ENCODE measurements at regions not wholly inside any gene's neighbourhood (a gene's known extent, or its start where the extent isn't known, plus 50 kb on each side); places are given as distances from the start of the nearest gene placed in this dataset.

GRCh38 chr6:50974319-50974718, 155.6 kb downstream of the TFAP2B start:
- no peak overlapping the region for H3K56ac ChIP-seq (ENCODE audit: low read length)
- no peak overlapping the region for H4K5ac ChIP-seq (ENCODE audit: low read length)
- no peak overlapping the region for H2BK120ac ChIP-seq (ENCODE audit: low read depth, low read length)
- no peak overlapping the region for H3K27ac ChIP-seq (ENCODE audit: low read depth, low read length)
- DNase-seq, result peak; percentile 36
- H4K8ac ChIP-seq (ENCODE audit: low read depth, low read length), result no peak overlapping the region
- H3K18ac ChIP-seq (ENCODE audit: low read length), result no peak overlapping the region
- peaks cover 3% of the 10 kb centered on the region for H3K4me1 ChIP-seq (ENCODE audit: control insufficient read depth, low read depth, low read length)
- H3K23ac ChIP-seq (ENCODE audit: low read length), result no peak overlapping the region
- no peak overlapping the region for H2BK5ac ChIP-seq (ENCODE audit: low read length)
- no peaks in the 10 kb centered on the region for H3K36me3 ChIP-seq (ENCODE audit: control insufficient read depth, insufficient read depth, low read length)
- no peak overlapping the region for H3K9ac ChIP-seq (ENCODE audit: low read length)
- no peak overlapping the region for H3K4me3 ChIP-seq (ENCODE audit: low read length)
- peaks cover 2% of the 10 kb centered on the region for H3K27me3 ChIP-seq (ENCODE audit: insufficient read depth, low read length, poor library complexity)
- H3K79me2 ChIP-seq (ENCODE audit: control insufficient read depth, insufficient read depth, low read length), result no peaks in the 10 kb centered on the region
- H3K4me2 ChIP-seq (ENCODE audit: low read length), result no peak overlapping the region
- no peak overlapping the region for H2BK15ac ChIP-seq (replicated peaks; ENCODE audit: low read depth)
- no CpG with 5 or more reads among the region's 3 CpGs for WGBS (ENCODE audit: extremely low coverage, insufficient coverage, low lambda C conversion rate)
- no peak overlapping the region for H3K4ac ChIP-seq (ENCODE audit: low read depth, low read length)
- H3K79me1 ChIP-seq (ENCODE audit: low read length), result no peaks in the 10 kb centered on the region
- H2AK5ac ChIP-seq (ENCODE audit: low read length), result no peak overlapping the region

DNA sequence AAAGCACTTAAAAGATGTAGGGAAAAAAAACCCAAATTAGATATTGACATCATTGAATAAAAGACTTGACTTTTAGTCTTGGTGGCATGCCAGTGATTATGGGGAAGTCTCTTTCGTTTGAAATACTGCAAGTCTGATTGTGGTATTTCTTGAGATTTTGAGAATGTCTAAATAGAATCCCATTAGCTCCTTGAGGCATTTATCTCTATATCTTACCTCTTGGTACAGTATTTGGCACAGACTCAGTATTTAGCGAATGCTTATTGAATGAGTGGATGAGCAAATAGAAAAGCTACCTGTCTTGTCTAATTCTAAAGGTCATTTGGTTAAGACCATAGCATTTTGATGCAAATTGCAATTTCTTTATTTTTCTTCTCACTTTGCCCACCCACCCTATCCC, 156.5 kb downstream of the TFAP2B start:
- peaks cover 2% of the 10 kb centered on the region for H3K27me3 ChIP-seq (ENCODE audit: insufficient read depth, low read length, poor library complexity)
- no peak overlapping the region for H3K9ac ChIP-seq (ENCODE audit: low read length)
- H3K56ac ChIP-seq (ENCODE audit: low read length), result no peak overlapping the region
- no peak overlapping the region for H3K4me2 ChIP-seq (ENCODE audit: low read length)
- H3K18ac ChIP-seq (ENCODE audit: low read length), result no peak overlapping the region
- no peak overlapping the region for H3K23ac ChIP-seq (ENCODE audit: low read length)
- H3K4me1 ChIP-seq (ENCODE audit: control insufficient read depth, low read depth, low read length), result peaks cover 3% of the 10 kb centered on the region
- no peak for DNase-seq
- H2BK15ac ChIP-seq (replicated peaks; ENCODE audit: low read depth), result no peak overlapping the region
- H3K79me2 ChIP-seq (ENCODE audit: control insufficient read depth, insufficient read depth, low read length), result no peaks in the 10 kb centered on the region
- no peak overlapping the region for H3K27ac ChIP-seq (ENCODE audit: low read depth, low read length)
- H3K36me3 ChIP-seq (ENCODE audit: control insufficient read depth, insufficient read depth, low read length), result no peaks in the 10 kb centered on the region
- no peaks in the 10 kb centered on the region for H3K79me1 ChIP-seq (ENCODE audit: low read length)
- no peak overlapping the region for H2AK5ac ChIP-seq (ENCODE audit: low read length)
- no peak overlapping the region for H2BK120ac ChIP-seq (ENCODE audit: low read depth, low read length)
- H4K8ac ChIP-seq (ENCODE audit: low read depth, low read length), result no peak overlapping the region
- no CpG with 5 or more reads among the region's 2 CpGs for WGBS (ENCODE audit: extremely low coverage, insufficient coverage, low lambda C conversion rate)
- H3K4ac ChIP-seq (ENCODE audit: low read depth, low read length), result no peak overlapping the region
- H3K4me3 ChIP-seq (ENCODE audit: low read length), result no peak overlapping the region
- H2BK5ac ChIP-seq (ENCODE audit: low read length), result no peak overlapping the region
- H4K5ac ChIP-seq (ENCODE audit: low read length), result no peak overlapping the region

DNA sequence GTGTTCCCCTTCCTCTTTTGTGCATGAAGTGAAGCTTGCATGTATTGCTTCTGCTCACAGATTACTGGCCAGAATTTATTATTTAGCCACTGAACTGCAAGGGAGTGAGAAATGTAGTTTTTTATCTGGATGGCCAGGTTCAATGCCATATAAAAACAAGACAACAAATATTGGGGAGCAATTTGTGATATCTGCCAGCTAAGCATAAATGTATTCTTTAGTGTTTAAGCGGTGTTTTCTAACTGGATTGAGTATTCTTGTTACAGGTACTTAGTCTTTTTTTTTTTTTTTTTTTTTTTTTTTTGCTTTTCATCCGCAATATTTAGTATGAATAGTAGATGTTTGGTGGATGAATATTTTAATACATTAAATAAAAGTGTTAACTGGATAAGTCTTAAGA, 158.2 kb downstream of the TFAP2B start:
- DNase-seq, result no peak
- Histone ChIP-seq H2BK15ac (replicated peaks; ENCODE audit: low read depth) (no peak overlapping the region), H3K27ac (ENCODE audit: low read depth, low read length) (no peak overlapping the region), H3K23ac (ENCODE audit: low read length) (no peak overlapping the region), H3K9ac (ENCODE audit: low read length) (no peak overlapping the region), H3K4ac (ENCODE audit: low read depth, low read length) (no peak overlapping the region), H3K4me2 (ENCODE audit: low read length) (no peak overlapping the region), H4K5ac (ENCODE audit: low read length) (no peak overlapping the region), H2AK5ac (ENCODE audit: low read length) (no peak overlapping the region), H3K56ac (ENCODE audit: low read length) (no peak overlapping the region), H4K8ac (ENCODE audit: low read depth, low read length) (no peak overlapping the region), H3K4me3 (ENCODE audit: low read length) (no peak overlapping the region), H3K36me3 (ENCODE audit: control insufficient read depth, insufficient read depth, low read length) (no peaks in the 10 kb centered on the region), H3K79me2 (ENCODE audit: control insufficient read depth, insufficient read depth, low read length) (no peaks in the 10 kb centered on the region), H3K4me1 (ENCODE audit: control insufficient read depth, low read depth, low read length) (peaks cover 3% of the 10 kb centered on the region), H3K27me3 (ENCODE audit: insufficient read depth, low read length, poor library complexity) (peaks cover 2% of the 10 kb centered on the region), H2BK120ac (ENCODE audit: low read depth, low read length) (no peak overlapping the region), H2BK5ac (ENCODE audit: low read length) (no peak overlapping the region), H3K18ac (ENCODE audit: low read length) (no peak overlapping the region), H3K79me1 (ENCODE audit: low read length) (no peaks in the 10 kb centered on the region)
- no CpG with 5 or more reads among the region's 2 CpGs for WGBS (ENCODE audit: extremely low coverage, insufficient coverage, low lambda C conversion rate)

GRCh38 chr6:50977796-50978195, 159.1 kb downstream of the TFAP2B start:
- no peak overlapping the region for H3K27ac ChIP-seq (ENCODE audit: low read depth, low read length)
- H4K5ac ChIP-seq (ENCODE audit: low read length), result no peak overlapping the region
- H3K4ac ChIP-seq (ENCODE audit: low read depth, low read length), result no peak overlapping the region
- no peak overlapping the region for H3K18ac ChIP-seq (ENCODE audit: low read length)
- H3K4me2 ChIP-seq (ENCODE audit: low read length), result no peak overlapping the region
- H3K4me3 ChIP-seq (ENCODE audit: low read length), result no peak overlapping the region
- H3K56ac ChIP-seq (ENCODE audit: low read length), result no peak overlapping the region
- no peak overlapping the region for H2BK5ac ChIP-seq (ENCODE audit: low read length)
- WGBS (ENCODE audit: extremely low coverage, insufficient coverage, low lambda C conversion rate), result no CpG with 5 or more reads among the region's 1 CpG
- H3K79me1 ChIP-seq (ENCODE audit: low read length), result no peaks in the 10 kb centered on the region
- no peak overlapping the region for H2BK120ac ChIP-seq (ENCODE audit: low read depth, low read length)
- peaks cover 2% of the 10 kb centered on the region for H3K27me3 ChIP-seq (ENCODE audit: insufficient read depth, low read length, poor library complexity)
- DNase-seq, result no peak
- H4K8ac ChIP-seq (ENCODE audit: low read depth, low read length), result no peak overlapping the region
- H3K4me1 ChIP-seq (ENCODE audit: control insufficient read depth, low read depth, low read length), result peaks cover 3% of the 10 kb centered on the region
- H3K79me2 ChIP-seq (ENCODE audit: control insufficient read depth, insufficient read depth, low read length), result no peaks in the 10 kb centered on the region
- H2AK5ac ChIP-seq (ENCODE audit: low read length), result no peak overlapping the region
- H3K23ac ChIP-seq (ENCODE audit: low read length), result no peak overlapping the region
- no peak overlapping the region for H3K9ac ChIP-seq (ENCODE audit: low read length)
- H3K36me3 ChIP-seq (ENCODE audit: control insufficient read depth, insufficient read depth, low read length), result no peaks in the 10 kb centered on the region
- H2BK15ac ChIP-seq (replicated peaks; ENCODE audit: low read depth), result no peak overlapping the region

DNA sequence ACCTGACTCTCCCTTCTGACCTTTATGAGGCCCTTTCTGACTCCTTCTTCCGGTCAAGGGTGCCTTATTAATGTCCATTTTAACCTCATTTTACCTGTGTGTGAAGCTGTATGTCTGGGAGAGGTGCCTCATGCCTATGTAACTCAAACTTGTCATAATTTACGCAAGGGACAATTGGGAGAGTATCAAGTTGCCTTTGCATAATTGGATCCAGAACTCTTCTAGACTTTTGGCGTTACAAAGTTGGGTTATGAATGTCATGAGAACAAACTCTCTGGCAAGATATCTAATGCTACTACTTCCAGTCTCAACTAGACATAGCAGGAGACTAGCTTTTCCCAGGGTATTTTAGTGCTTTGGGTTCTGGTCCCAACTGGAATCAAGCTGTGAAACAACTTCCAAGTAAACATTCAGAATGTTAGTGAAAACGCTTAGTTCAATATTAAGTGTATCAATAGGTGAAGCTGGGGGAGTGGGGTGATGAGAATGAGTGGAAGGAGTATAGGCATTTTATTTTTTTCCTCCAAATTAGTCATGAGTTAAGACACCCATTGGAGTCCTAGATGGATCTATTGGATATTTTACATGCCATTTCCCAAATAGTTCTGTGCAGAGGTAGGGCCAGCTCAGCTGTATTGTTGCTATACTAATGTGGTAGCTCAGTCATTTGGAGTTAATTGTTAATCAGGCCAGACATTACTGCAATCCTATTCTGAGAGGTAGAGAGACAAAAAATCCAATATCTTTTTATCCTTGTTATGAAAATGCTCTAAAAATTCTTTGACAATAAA, 159.9 kb downstream of the TFAP2B start:
- H3K56ac ChIP-seq (ENCODE audit: low read length), result no peak overlapping the region
- H2BK120ac ChIP-seq (ENCODE audit: low read depth, low read length), result no peak overlapping the region
- H3K23ac ChIP-seq (ENCODE audit: low read length), result no peak overlapping the region
- H3K4me2 ChIP-seq (ENCODE audit: low read length), result no peak overlapping the region
- no peak overlapping the region for H2BK5ac ChIP-seq (ENCODE audit: low read length)
- no peak overlapping the region for H3K9ac ChIP-seq (ENCODE audit: low read length)
- H3K18ac ChIP-seq (ENCODE audit: low read length), result no peak overlapping the region
- no peaks in the 10 kb centered on the region for H3K79me1 ChIP-seq (ENCODE audit: low read length)
- H3K4me1 ChIP-seq (ENCODE audit: control insufficient read depth, low read depth, low read length), result peaks cover 3% of the 10 kb centered on the region
- H3K36me3 ChIP-seq (ENCODE audit: control insufficient read depth, insufficient read depth, low read length), result no peaks in the 10 kb centered on the region
- H3K4me3 ChIP-seq (ENCODE audit: low read length), result no peak overlapping the region
- H4K5ac ChIP-seq (ENCODE audit: low read length), result no peak overlapping the region
- H3K4ac ChIP-seq (ENCODE audit: low read depth, low read length), result no peak overlapping the region
- no peak overlapping the region for H3K27ac ChIP-seq (ENCODE audit: low read depth, low read length)
- no peak overlapping the region for H4K8ac ChIP-seq (ENCODE audit: low read depth, low read length)
- WGBS (ENCODE audit: extremely low coverage, insufficient coverage, low lambda C conversion rate), result no CpG with 5 or more reads among the region's 4 CpGs
- no peak for DNase-seq
- no peaks in the 10 kb centered on the region for H3K79me2 ChIP-seq (ENCODE audit: control insufficient read depth, insufficient read depth, low read length)
- H2BK15ac ChIP-seq (replicated peaks; ENCODE audit: low read depth), result no peak overlapping the region
- no peak overlapping the region for H2AK5ac ChIP-seq (ENCODE audit: low read length)
- H3K27me3 ChIP-seq (ENCODE audit: insufficient read depth, low read length, poor library complexity), result peaks cover 2% of the 10 kb centered on the region

- H3K4me3 ChIP-seq (ENCODE audit: low read length), result no peak overlapping the region
- H3K23ac ChIP-seq (ENCODE audit: low read length), result no peak overlapping the region
- H3K56ac ChIP-seq (ENCODE audit: low read length), result no peak overlapping the region
- no peak overlapping the region for H3K27ac ChIP-seq (ENCODE audit: low read depth, low read length)
- no peak overlapping the region for H3K4ac ChIP-seq (ENCODE audit: low read depth, low read length)
- no peak overlapping the region for H2BK5ac ChIP-seq (ENCODE audit: low read length)
- no peak overlapping the region for H4K8ac ChIP-seq (ENCODE audit: low read depth, low read length)
- peaks cover 2% of the 10 kb centered on the region for H3K27me3 ChIP-seq (ENCODE audit: insufficient read depth, low read length, poor library complexity)
- no peak overlapping the region for H3K4me2 ChIP-seq (ENCODE audit: low read length)
- peaks cover 3% of the 10 kb centered on the region for H3K4me1 ChIP-seq (ENCODE audit: control insufficient read depth, low read depth, low read length)
- no peak overlapping the region for H2AK5ac ChIP-seq (ENCODE audit: low read length)
- no peak overlapping the region for H2BK15ac ChIP-seq (replicated peaks; ENCODE audit: low read depth)
- no peak overlapping the region for H3K9ac ChIP-seq (ENCODE audit: low read length)
- no CpG with 5 or more reads among the region's 2 CpGs for WGBS (ENCODE audit: extremely low coverage, insufficient coverage, low lambda C conversion rate)
- no peaks in the 10 kb centered on the region for H3K36me3 ChIP-seq (ENCODE audit: control insufficient read depth, insufficient read depth, low read length)
- H3K18ac ChIP-seq (ENCODE audit: low read length), result no peak overlapping the region
- H3K79me2 ChIP-seq (ENCODE audit: control insufficient read depth, insufficient read depth, low read length), result no peaks in the 10 kb centered on the region
- DNase-seq, result peak; percentile 85
- no peak overlapping the region for H2BK120ac ChIP-seq (ENCODE audit: low read depth, low read length)
- H3K79me1 ChIP-seq (ENCODE audit: low read length), result no peaks in the 10 kb centered on the region
- no peak overlapping the region for H4K5ac ChIP-seq (ENCODE audit: low read length)
Observed at GRCh38 chr6:50979171-50979525, 160.5 kb downstream of the TFAP2B start.

All from mesendoderm (in vitro differentiated cells).